PC-3 (cell line): ENCODE measurements at regions not wholly inside any gene's neighbourhood (a gene's known extent, or its start where the extent isn't known, plus 50 kb on each side); places are given as distances from the start of the nearest gene placed in this dataset.

Experiments used
- ATAC-seq: fragments of 200-7000 bp; cut with Tn5 transposase; 2 replicates; pipeline ENCODE4 v1.9.1; 2020; ENCODE audit warnings: mild to moderate bottlenecking, moderate library complexity
- BruUV-seq: library from RNA; stranded (reverse); fragments of 400-500 nt; replicated peaks from 2 replicates; lab custom pipeline; 2021; lab: Mats Ljungman, UMichigan
- CTCF ChIA-PET: fragments of 300-600 bp; sonication (Branson Sonifier 250); formaldehyde crosslinking; loops from one replicate; lab custom pipeline; 2022; ENCODE audit warnings: antibody characterized with exemption; lab: Charles Lee
- POLR2A ChIA-PET: fragments of 300-600 bp; sonication (Branson Sonifier 250); formaldehyde crosslinking; loops from one replicate; lab custom pipeline; 2022; ENCODE audit warnings: antibody characterized with exemption; ENCODE audit not compliant: unreplicated experiment; lab: Charles Lee
- DNase-seq: peaks from one replicate; pipeline ENCODE4 v3.0.0-alpha.2; 2015
- H2AFZ ChIP-seq: fragments of 300-600 bp; sonication (generic); 2 replicates; pipeline ENCODE4 v1.6.0; 2016; ENCODE audit warnings: antibody characterized with exemption, low read length
- H3F3A ChIP-seq: fragments of 300-600 bp; sonication (generic); one replicate; pipeline ENCODE4 v1.6.0; 2017; ENCODE audit warnings: antibody characterized with exemption, low read length, control low read depth, mild to moderate bottlenecking; ENCODE audit not compliant: unreplicated experiment
- H3K27ac ChIP-seq: fragments of 300-600 bp; sonication (generic); 2 replicates; pipeline ENCODE4 v1.5.1; 2016; ENCODE audit warnings: mild to moderate bottlenecking, low read length
- H3K27me3 ChIP-seq: fragments of 300-600 bp; sonication (generic); 2 replicates; pipeline ENCODE4 v1.6.1; 2016; ENCODE audit warnings: low read length, mixed read lengths
- H3K36me3 ChIP-seq: fragments of 300-600 bp; sonication (generic); 2 replicates; pipeline ENCODE4 v1.6.1; 2016; ENCODE audit warnings: low read depth, mixed run types, low read length, mixed read lengths
- H3K4me1 ChIP-seq: fragments of 300-600 bp; sonication (generic); 2 replicates; pipeline ENCODE4 v1.5.1; 2016; ENCODE audit warnings: low read length; ENCODE audit not compliant: insufficient read depth
- H3K4me2 ChIP-seq: fragments of 300-600 bp; sonication (generic); 2 replicates; pipeline ENCODE4 v1.6.0; 2016; ENCODE audit warnings: low read length
- H3K4me3 ChIP-seq: fragments of 300-600 bp; sonication (generic); 2 replicates; pipeline ENCODE4 v1.5.1; 2016; ENCODE audit warnings: mild to moderate bottlenecking, low read length, mixed read lengths
- H3K79me2 ChIP-seq: fragments of 300-600 bp; sonication (generic); 2 replicates; pipeline ENCODE4 v1.6.1; 2017; ENCODE audit warnings: low read length, mixed read lengths
- H3K9ac ChIP-seq: fragments of 300-600 bp; sonication (generic); 2 replicates; pipeline ENCODE4 v1.6.0; 2016; ENCODE audit warnings: mild to moderate bottlenecking, low read length
- H3K9me2 ChIP-seq: fragments of 300-600 bp; sonication (generic); replicated peaks from 2 replicates; pipeline ENCODE4 v1.6.1; 2016; ENCODE audit warnings: mixed run types, low read length, mixed read lengths
- H3K9me3 ChIP-seq: fragments of 300-600 bp; sonication (generic); 2 replicates; pipeline ENCODE4 v1.6.1; 2016; ENCODE audit warnings: low read length, mixed read lengths
- H4K20me1 ChIP-seq: fragments of 300-600 bp; sonication (generic); 2 replicates; pipeline ENCODE4 v1.6.1; 2016; ENCODE audit warnings: low read length, mixed read lengths
- CTCF ChIP-seq: fragments of 300-600 bp; sonication (generic); conservative IDR thresholded peaks from 2 replicates; pipeline ENCODE4 v1.5.1; 2017; ENCODE audit warnings: antibody characterized with exemption, low read depth, mild to moderate bottlenecking, low read length
- EZH2 ChIP-seq: fragments of 300-600 bp; sonication (generic); IDR thresholded peaks from one replicate; pipeline ENCODE4 v1.6.1; 2017; ENCODE audit warnings: antibody characterized with exemption, mild to moderate bottlenecking, low read length; ENCODE audit not compliant: unreplicated experiment
- EZH2phosphoT487 ChIP-seq: fragments of 300-600 bp; sonication (generic); IDR thresholded peaks from 2 replicates; pipeline ENCODE4 v1.6.1; 2018; ENCODE audit warnings: mild to moderate bottlenecking, antibody characterized with exemption, low read length, borderline replicate concordance
- intact Hi-C: fragments of 100-400 bp; cut with micrococcal nuclease; formaldehyde crosslinking; loops from 2 replicates; pipeline ENCODE4 v1.9.0; 2023

DNA sequence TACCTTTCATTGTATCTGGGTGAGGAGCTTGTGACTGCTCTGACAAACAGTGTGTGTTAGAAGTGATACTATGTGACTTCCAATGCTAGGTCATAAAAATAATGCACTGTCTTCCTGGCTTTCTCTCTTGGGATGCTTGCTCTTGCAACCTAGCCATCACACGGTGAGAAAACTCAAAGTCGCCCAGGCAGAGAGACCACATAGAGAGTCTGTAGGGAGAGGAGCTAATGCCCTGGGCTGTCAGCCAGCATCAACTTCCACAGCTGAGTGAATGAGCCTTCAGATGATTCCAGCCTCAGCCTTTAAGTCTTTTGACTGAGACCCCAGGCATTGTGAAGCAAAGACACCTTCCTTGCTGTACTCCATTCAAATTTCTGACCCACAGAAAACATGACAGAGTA, 220.6 kb upstream of the SGO1 start:
- no peaks in the 10 kb centered on the region for H3K79me2 ChIP-seq
- POLR2A ChIA-PET, result no interaction called here
- H2AFZ ChIP-seq, result no peak overlapping the region
- H3K27me3 ChIP-seq, result no peaks in the 10 kb centered on the region
- no peaks in the 10 kb centered on the region for H3K9me2 ChIP-seq
- no peaks in the 10 kb centered on the region for H3F3A ChIP-seq
- DNase-seq (no peak), ATAC-seq (no peak)
- intact Hi-C loops, result no loop called here
- H4K20me1 ChIP-seq, result no peaks in the 10 kb centered on the region
- no peaks in the 10 kb centered on the region for H3K4me1 ChIP-seq
- no peak overlapping the region for H3K4me2 ChIP-seq
- CTCF ChIA-PET, result no interaction called here
- H3K4me3 ChIP-seq, result no peak overlapping the region
- H3K27ac ChIP-seq, result no peak overlapping the region
- TF ChIP-seq EZH2phosphoT487, result no peak
- no peak for TF ChIP-seq EZH2
- TF ChIP-seq CTCF, result no peak
- BruUV-seq, result no TSS peak
- 0 out of 2 replicates have a peak, but pooled peaks cover 6% of the 10 kb centered on the region for H3K9me3 ChIP-seq
- no peak overlapping the region for H3K9ac ChIP-seq
- no peaks in the 10 kb centered on the region for H3K36me3 ChIP-seq

- TF ChIP-seq EZH2phosphoT487 (no peak), EZH2 (no peak), CTCF (no peak)
- Histone ChIP-seq H3K9me3 (0 out of 2 replicates have a peak, but pooled peaks cover 6% of the 10 kb centered on the region), H2AFZ (no peak overlapping the region), H3K79me2 (no peaks in the 10 kb centered on the region), H3K9ac (no peak overlapping the region), H3K4me2 (no peak overlapping the region), H3K9me2 (no peaks in the 10 kb centered on the region), H3F3A (no peaks in the 10 kb centered on the region), H3K4me3 (no peak overlapping the region), H3K4me1 (no peaks in the 10 kb centered on the region), H3K27ac (no peak overlapping the region), H4K20me1 (no peaks in the 10 kb centered on the region), H3K27me3 (no peaks in the 10 kb centered on the region), H3K36me3 (no peaks in the 10 kb centered on the region)
- ChIA-PET CTCF (no interaction called here), POLR2A (no interaction called here)
- intact Hi-C loops, result no loop called here
- no TSS peak for BruUV-seq
- ATAC-seq (no peak), DNase-seq (no peak)
These were observed 219.7 kb upstream of the SGO1 start for GRCh38 chr3:20405744-20406143.

- Histone ChIP-seq H3K9ac (no peak overlapping the region), H3K79me2 (no peaks in the 10 kb centered on the region)
- ATAC-seq, result no peak
These were observed 219.2 kb upstream of the SGO1 start for GRCh38 chr3:20405231-20405630.

More at GRCh38 chr3:20405231-20405630, 219.2 kb upstream of the SGO1 start:
- Histone ChIP-seq H3K27ac (no peak overlapping the region), H4K20me1 (no peaks in the 10 kb centered on the region), H3F3A (no peaks in the 10 kb centered on the region), H3K36me3 (no peaks in the 10 kb centered on the region), H3K9me2 (no peaks in the 10 kb centered on the region), H3K4me3 (no peak overlapping the region), H3K27me3 (no peaks in the 10 kb centered on the region), H3K9me3 (0 out of 2 replicates have a peak, but pooled peaks cover 6% of the 10 kb centered on the region), H2AFZ (no peak overlapping the region), H3K4me1 (no peaks in the 10 kb centered on the region), H3K4me2 (no peak overlapping the region)
- POLR2A ChIA-PET, result no interaction called here
- intact Hi-C loops, result no loop called here
- DNase-seq, result no peak
- no TSS peak for BruUV-seq
- CTCF ChIA-PET, result no interaction called here
- TF ChIP-seq CTCF (no peak), EZH2 (no peak), EZH2phosphoT487 (no peak)
